ENCODE measurements at regions not wholly inside any gene's neighbourhood (a gene's known extent, or its start where the extent isn't known, plus 50 kb on each side); places are given as distances from the start of the nearest gene placed in this dataset.
A peak's percentile ranks its signal among the peaks of the same experiment; 100 is the strongest.

GRCh38 chrX:40449396-40449795 lies 131.4 kb upstream of the ATP6AP2 start:
- no peak for DNase-seq

GRCh38 chrX:40448793-40449192 lies 132.0 kb upstream of the ATP6AP2 start:
- DNase-seq, result no peak

GRCh38 chrX:40446921-40447320 lies 133.8 kb upstream of the ATP6AP2 start:
- peak; percentile 38 for DNase-seq

GRCh38 chrX:40445691-40446090 lies 135.1 kb upstream of the ATP6AP2 start:
- DNase-seq, result no peak

- no peak for DNase-seq
Observed at GRCh38 chrX:40444798-40445496, 135.8 kb upstream of the ATP6AP2 start.

GRCh38 chrX:40444133-40444532 lies 136.6 kb upstream of the ATP6AP2 start:
- DNase-seq, result no peak

- no peak for DNase-seq
Observed at GRCh38 chrX:40440866-40441265, 139.9 kb upstream of the ATP6AP2 start.

GRCh38 chrX:40439625-40440532 lies 140.9 kb upstream of the ATP6AP2 start:
- DNase-seq, result no peak

GRCh38 chrX:40437348-40437747 lies 143.4 kb upstream of the ATP6AP2 start:
- no peak for DNase-seq

GRCh38 chrX:40434947-40435346 lies 145.8 kb upstream of the ATP6AP2 start:
- DNase-seq, result peak; percentile 54

GRCh38 chrX:40434443-40434842 lies 146.3 kb upstream of the ATP6AP2 start:
- no peak for DNase-seq

- DNase-seq, result no peak
Observed at GRCh38 chrX:40433160-40433559, 147.6 kb upstream of the ATP6AP2 start.

GRCh38 chrX:40424259-40424658 lies 156.5 kb upstream of the ATP6AP2 start:
- no peak for DNase-seq

- no peak for DNase-seq
Observed at GRCh38 chrX:40423299-40423698, 157.5 kb upstream of the ATP6AP2 start.

- no peak for DNase-seq
Observed at GRCh38 chrX:40422021-40422420, 158.7 kb upstream of the ATP6AP2 start.

- DNase-seq, result no peak
Observed at GRCh38 chrX:40420899-40421729, 159.7 kb upstream of the ATP6AP2 start.

- DNase-seq, result no peak
Observed at GRCh38 chrX:40418813-40419195, 162.0 kb upstream of the ATP6AP2 start.

GRCh38 chrX:40418146-40418812 lies 162.5 kb upstream of the ATP6AP2 start:
- DNase-seq, result no peak

- no peak for DNase-seq
Observed at GRCh38 chrX:40415675-40416074, 165.1 kb upstream of the ATP6AP2 start.

GRCh38 chrX:40414335-40414734 lies 166.4 kb upstream of the ATP6AP2 start:
- DNase-seq, result no peak

- DNase-seq, result no peak
Observed at GRCh38 chrX:40411340-40412111, 169.2 kb upstream of the ATP6AP2 start.

GRCh38 chrX:40410859-40411258 lies 169.9 kb upstream of the ATP6AP2 start:
- no peak for DNase-seq

Measured in right hindlimb (tissue), 1 donor.